HUES48 (cell line): ENCODE measurements at regions not wholly inside any gene's neighbourhood (a gene's known extent, or its start where the extent isn't known, plus 50 kb on each side); places are given as distances from the start of the nearest gene placed in this dataset.
"Not testable (repeated sequence)": the region's sequence is repeated elsewhere in the genome, so short reads cannot be mapped to it uniquely, and the experiment has no call there.

Experiments
- H3K27ac ChIP-seq: one replicate; pipeline ENCODE4 v1.7.0; 2013; ENCODE audit warnings: low read depth, low read length, inconsistent platforms
- H3K27me3 ChIP-seq: 2 replicates; pipeline ENCODE4 v1.6.1; 2013; ENCODE audit warnings: mild to moderate bottlenecking, low read length; ENCODE audit not compliant: control insufficient read depth, insufficient read depth
- H3K36me3 ChIP-seq: 2 replicates; pipeline ENCODE4 v1.6.1; 2013; ENCODE audit warnings: low read length; ENCODE audit not compliant: control insufficient read depth, insufficient read depth
- H3K4me1 ChIP-seq: 2 replicates; pipeline ENCODE4 v1.6.1; 2013; ENCODE audit warnings: mild to moderate bottlenecking, low read length; ENCODE audit not compliant: control insufficient read depth, insufficient read depth
- H3K4me3 ChIP-seq: 2 replicates; pipeline ENCODE4 v1.5.1; 2013; ENCODE audit warnings: mild to moderate bottlenecking, low read depth, low read length
- H3K9ac ChIP-seq: 2 replicates; pipeline ENCODE4 v1.6.1; 2013; ENCODE audit warnings: mild to moderate bottlenecking, low read depth, low read length, moderate library complexity
- H3K9me3 ChIP-seq: 2 replicates; pipeline ENCODE4 v1.6.1; 2013; ENCODE audit warnings: low read length; ENCODE audit not compliant: control insufficient read depth, insufficient read depth

- not testable (repeated sequence) for H3K9ac ChIP-seq, H3K4me1 ChIP-seq, H3K27me3 ChIP-seq, H3K36me3 ChIP-seq, H3K27ac ChIP-seq, H3K4me3 ChIP-seq, H3K9me3 ChIP-seq
These were observed 190.7 kb downstream of the TGIF2LX start for GRCh38 chrX:90112365-90112764.

GRCh38 chrX:90134947-90135346, 213.2 kb downstream of the TGIF2LX start:
- H3K9me3 ChIP-seq, H3K9ac ChIP-seq, H3K4me3 ChIP-seq, H3K4me1 ChIP-seq, H3K27ac ChIP-seq, H3K36me3 ChIP-seq, H3K27me3 ChIP-seq: not testable (repeated sequence)

GRCh38 chrX:90178976-90179375, 257.3 kb downstream of the TGIF2LX start:
- H3K9ac ChIP-seq, H3K27me3 ChIP-seq, H3K4me3 ChIP-seq, H3K36me3 ChIP-seq, H3K9me3 ChIP-seq, H3K4me1 ChIP-seq, H3K27ac ChIP-seq: not testable (repeated sequence)

GRCh38 chrX:90189046-90189445, 267.3 kb downstream of the TGIF2LX start:
- H3K9me3 ChIP-seq, H3K36me3 ChIP-seq, H3K27me3 ChIP-seq, H3K9ac ChIP-seq, H3K4me3 ChIP-seq: not testable (repeated sequence)
- peak overlapping the region; percentile 83 for H3K27ac ChIP-seq
- peaks cover 13% of the 10 kb centered on the region; the same call in 1 of the 2 replicates for H3K4me1 ChIP-seq

- H3K9me3 ChIP-seq, H3K36me3 ChIP-seq, H3K4me1 ChIP-seq, H3K4me3 ChIP-seq, H3K27ac ChIP-seq, H3K27me3 ChIP-seq, H3K9ac ChIP-seq: not testable (repeated sequence)
These were observed 285.1 kb downstream of the TGIF2LX start for GRCh38 chrX:90206840-90207239.

GRCh38 chrX:90222620-90223019, 300.9 kb downstream of the TGIF2LX start:
- H3K27me3 ChIP-seq, H3K36me3 ChIP-seq, H3K27ac ChIP-seq, H3K9ac ChIP-seq, H3K4me3 ChIP-seq, H3K4me1 ChIP-seq, H3K9me3 ChIP-seq: not testable (repeated sequence)

GRCh38 chrX:90271645-90272044, 349.9 kb downstream of the TGIF2LX start:
- not testable (repeated sequence) for H3K4me1 ChIP-seq, H3K27me3 ChIP-seq, H3K9ac ChIP-seq, H3K9me3 ChIP-seq, H3K36me3 ChIP-seq, H3K4me3 ChIP-seq, H3K27ac ChIP-seq
